GM19023 (cell line): ENCODE measurements at regions not wholly inside any gene's neighbourhood (a gene's known extent, or its start where the extent isn't known, plus 50 kb on each side); places are given as distances from the start of the nearest gene placed in this dataset.
"Not testable (repeated sequence)": the region's sequence is repeated elsewhere in the genome, so short reads cannot be mapped to it uniquely, and the experiment has no call there.

Source experiments
- ATAC-seq: cut with Tn5 transposase; IDR thresholded peaks from one replicate; pipeline ENCODE4 v1.9.1; 2021; ENCODE audit warnings: mild to moderate bottlenecking, moderate library complexity; ENCODE audit not compliant: unreplicated experiment

DNA sequence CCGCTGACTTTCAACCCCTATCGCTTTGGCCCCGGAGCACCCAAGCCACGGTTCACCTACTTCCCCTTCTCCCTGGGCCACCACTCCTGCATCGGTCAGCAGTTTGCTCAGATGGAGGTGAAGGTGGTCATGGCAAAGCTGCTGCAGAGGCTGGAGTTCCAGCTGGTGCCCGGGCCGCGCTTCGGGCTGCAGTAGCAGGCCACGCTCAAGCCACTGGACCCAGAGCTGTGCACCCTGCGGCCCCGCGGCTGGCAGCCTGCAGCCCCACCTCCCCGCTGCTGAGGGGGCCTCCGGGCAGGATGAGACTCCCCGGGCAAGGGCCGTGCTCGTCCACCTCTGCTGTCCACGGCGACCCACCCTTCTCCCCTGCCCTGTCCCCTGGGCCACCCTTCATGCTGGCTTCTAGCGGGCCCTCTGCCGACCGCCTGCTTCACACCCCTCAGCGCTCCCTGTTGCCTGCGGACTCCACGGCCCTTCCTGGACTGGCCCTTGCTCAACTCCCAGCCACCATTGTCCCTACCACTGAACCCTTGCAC, 92.2 kb upstream of the TRABD2B start:
- ATAC-seq = no peak

DNA sequence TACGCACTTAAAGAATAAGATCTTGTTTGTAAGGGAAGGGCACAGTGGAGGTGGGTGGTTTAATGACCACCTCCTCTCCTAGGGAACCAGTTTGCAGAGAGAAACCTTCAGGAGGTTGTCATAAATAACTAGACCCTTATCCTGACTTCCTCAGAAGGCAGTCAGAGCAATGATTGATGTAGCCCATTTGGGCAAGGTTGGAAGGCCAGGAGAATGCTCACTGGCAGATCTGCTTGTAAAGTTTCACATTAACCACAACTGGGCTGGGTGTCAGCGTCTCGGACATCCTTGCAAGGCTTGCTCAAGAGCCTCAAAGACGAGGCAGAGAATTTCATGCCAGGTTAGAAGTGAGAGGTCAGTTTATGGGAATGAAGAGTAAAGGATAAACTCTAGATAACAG, 87.6 kb upstream of the TRABD2B start:
- ATAC-seq = no peak

DNA sequence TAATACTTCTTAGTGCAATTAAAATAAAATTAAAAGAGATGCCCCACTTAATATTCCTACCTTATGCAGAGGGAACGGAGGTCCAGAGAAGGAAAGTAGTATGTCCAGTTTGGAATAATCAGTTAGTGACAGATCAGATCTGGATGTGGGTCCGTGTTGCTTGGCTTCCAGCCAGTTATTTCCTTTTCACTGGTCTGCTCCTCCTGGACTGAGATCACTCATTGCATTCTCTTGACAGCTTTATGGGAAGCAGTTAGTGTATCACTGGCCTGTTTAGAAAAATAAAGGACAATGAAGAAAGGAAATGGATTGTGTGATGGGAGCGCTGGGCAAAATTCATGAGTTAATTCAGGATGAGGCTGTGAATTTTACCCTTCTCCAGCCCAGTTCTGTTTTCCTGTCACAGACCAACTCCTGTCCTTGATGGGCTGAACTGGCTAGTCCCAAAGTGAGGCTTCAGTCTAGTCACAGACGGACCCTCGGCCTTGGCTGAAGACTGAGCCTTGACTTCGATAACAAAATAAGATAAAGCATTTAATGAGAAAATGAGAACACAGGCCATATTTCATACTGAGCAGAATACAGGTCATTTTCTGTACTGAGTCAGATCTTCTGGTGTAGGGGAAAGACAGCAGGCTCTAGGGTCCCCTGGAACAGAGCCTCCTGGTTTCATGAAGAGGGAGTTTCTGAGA, 85.2 kb upstream of the TRABD2B start:
- ATAC-seq = no peak

DNA sequence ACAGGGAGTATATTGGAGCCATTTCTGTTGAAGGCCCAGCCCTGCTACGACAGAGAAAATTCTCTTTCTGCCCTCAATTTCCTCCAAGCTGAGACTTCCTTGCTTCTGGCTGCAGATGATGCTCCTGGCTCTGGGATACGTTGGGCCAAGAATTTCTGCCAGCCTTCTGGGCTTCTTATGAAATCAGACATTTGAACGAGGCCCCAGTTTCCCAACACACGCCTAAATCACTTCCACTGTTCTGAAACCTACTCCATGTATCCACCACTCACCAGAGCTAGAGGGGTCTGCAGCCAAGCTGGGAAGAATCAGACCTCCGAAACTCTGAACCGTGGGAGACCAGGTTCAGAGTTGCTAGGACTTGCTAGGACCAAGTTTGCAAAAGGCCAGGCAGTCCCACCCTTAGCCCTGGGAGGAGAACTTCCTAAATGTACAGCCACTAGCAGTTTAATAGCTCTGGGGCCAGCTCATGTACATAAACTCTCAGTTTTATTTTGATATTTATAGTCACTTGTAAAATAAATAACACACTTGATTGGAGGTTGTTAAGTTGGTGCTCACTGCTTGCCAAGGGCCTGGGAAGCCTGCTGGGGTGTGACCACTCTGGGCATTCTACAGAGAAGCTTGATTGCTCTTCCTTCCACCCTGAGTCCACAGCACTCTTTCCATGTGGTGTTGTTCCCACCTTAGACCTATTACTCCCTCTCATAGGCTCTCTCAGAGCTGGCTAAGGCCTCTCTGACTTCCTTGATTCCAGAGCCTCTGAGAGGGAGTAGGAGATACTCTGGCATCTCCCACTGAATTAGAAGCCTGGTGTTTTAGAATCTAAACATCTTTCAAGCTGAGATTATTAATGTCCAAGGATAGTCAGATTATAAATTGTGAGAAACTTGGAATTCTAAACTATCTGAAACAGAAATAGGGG, 83.4 kb upstream of the TRABD2B start:
- no peak for ATAC-seq

DNA sequence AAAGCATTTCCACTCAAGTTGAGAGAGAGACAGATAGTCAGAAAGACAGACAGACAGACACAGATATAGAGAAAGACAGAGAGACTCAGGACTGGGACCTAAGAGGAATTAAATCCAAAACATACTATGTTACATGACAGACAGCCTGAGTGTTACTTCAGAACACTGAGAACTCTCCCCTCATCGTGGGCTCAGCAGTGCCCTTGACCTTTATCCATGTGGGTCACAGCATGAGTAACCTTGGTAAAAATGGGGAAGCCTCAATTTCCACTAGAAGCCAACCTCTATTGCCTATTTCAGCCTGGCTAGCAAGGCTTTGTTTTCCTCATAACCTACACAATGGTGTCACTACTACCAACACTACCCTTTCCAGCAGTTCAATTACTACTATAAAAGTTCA, 81.9 kb upstream of the TRABD2B start:
- ATAC-seq = no peak

DNA sequence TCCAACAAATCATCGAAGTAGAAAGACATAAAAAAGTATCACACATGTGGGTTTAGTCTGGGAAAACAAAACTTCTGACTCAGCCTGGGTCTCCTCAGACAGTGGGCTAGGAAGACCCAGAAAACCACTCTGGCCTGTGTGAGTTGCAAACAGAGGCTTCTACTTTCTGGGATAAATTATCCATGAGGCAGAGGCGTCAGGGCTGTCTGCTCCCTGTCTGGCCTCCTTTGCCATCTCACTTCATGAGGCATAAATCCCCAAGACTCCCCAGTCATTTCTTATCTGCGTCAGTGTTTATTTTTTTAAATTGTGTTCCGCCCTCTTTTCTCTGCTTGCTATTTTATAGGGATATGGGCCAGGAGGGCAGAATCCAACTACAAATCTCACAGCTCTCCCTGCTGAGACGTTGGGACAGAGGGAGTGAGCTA, 80.6 kb upstream of the TRABD2B start:
- no peak for ATAC-seq

DNA sequence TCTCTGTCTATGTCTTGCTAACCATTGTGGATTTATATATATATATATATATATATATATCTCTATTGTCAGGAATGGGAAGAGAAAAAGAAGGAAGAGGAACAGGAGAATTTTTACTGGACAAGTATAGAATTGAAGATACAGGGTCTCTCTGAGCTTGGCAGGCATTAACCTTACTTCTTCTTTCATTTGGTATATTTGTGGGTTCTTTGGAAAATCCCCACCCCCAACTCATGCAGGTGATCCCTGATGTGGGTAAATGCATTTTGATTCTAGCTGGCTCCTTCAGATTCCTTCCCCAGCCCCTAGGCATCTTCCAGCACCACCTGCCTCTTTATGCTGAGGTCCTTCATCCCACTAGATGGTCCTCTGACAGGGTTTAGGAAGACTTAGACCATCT, 78.8 kb upstream of the TRABD2B start:
- ATAC-seq = no peak

DNA sequence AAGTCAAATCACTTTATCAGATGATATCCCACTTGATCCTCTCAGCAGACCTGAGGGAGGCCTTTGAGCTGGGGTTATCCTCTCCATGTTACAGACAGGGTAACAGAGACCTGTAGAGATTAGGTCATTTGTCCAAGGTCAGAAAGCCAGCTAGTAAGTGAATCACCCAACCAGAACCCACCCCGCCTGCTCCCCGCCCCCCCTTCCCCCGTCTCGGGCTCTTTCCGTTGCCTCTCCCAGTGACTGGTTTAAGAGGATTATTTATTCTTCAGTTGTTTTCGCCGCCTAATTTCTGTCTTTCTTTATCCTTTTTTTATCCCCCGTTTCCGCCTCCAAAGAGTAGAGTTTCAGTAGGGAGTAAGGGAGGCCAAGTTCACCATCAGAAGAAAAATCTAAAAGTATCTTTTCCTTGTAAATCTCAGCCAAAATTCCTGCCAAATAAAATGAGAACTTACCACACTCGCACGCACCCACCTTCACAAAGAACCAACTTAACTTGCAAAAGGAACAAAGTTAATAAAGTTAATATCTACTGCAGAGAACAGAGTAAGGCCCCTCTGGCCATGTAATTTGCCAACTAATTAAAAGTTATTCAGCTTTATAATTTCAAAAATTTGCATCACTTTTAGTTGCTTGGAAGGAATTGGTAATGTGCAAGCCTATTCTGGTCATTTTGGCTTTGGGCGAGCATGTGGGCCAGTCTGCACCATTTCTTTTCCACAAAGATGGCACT, 76.8 kb upstream of the TRABD2B start:
- no peak for ATAC-seq

DNA sequence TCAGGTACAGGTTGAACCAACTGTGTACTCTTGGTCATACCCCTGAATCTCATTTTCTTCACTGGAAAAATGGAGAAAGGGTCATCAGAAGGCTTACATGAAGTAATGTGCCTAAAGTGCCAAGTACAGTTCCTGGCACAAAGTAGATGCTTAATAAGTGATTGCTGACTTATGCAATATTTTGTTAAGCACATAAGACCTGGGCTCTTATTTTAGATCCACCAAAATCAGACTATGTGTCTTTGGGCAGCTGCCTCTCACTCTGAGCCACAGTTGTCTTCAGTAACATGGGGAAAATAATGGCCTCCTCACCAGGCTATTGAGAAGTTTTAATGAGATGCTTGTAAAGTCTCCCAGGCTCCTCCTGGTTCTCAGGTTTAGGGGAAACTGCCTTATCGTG, 74.3 kb upstream of the TRABD2B start:
- ATAC-seq = no peak

DNA sequence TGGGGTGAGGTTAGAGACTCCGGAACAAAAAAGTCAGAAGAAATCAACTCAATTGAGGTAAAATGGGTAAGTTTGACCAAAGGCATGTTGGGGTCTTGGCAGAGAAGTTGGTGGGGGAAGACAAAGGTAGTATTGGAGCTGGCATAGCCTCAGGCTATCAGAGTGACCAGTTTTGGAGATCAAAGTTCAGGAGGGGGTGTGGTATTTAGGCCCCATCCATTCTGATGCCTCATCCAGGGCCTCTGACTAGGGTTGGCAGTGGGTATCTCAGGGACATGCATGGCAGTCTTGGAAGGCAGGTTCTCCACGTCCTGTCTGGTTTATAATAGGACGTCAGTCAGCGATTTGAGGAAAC, 73.2 kb upstream of the TRABD2B start:
- no peak for ATAC-seq

DNA sequence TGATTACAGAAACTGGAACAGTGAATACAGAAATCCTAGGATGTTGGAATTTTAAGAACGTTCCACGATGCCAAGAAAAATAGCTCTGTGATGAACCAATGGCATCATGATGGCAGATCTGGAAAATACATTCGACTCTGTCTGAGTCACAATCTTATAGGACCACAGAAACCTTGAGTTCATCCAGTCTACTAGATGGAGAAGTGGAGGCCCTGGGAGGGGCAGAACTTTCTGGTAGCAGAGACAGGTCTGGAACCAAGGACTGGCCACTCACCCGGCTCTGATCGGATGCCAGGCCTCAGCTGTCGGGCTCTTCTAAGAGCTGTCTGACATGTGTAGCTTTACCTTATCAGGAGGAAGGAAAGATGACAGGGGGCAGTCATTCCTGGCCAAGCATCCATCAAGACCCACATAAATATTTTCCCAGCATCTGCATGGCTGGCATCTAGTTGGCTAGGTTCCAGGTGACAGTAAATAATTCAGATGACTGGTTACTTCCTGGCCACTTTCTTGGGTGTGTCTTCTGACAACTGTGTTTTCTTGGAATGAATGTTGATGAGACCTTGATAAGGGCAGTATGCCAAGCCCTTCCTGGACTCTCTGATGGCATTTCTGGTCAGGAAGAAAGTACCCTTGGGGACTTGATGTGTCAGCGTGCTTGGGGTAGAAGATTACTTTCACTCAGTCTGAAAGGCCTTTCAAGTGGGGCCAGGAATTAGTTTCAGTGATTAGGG, 72.6 kb upstream of the TRABD2B start:
- no peak for ATAC-seq

DNA sequence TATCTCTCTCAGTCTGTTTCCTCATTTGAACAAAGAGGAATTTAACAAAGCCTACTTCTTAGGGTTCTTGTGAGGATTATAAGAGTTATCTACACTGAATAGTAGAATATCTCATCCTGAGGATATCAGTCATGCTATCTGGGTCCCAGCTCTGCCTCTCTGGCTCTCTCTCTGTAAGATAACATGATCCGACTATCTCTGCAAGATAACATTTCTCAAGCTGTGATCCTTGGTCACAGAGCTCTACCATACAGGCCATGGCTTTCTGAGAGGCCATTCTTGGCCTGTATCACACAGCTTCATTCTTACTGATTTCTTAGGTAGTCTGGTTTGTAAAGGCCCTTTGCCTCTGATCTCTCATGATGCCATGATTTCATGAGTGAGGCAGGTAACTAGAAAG, 71.0 kb upstream of the TRABD2B start:
- ATAC-seq = no peak

DNA sequence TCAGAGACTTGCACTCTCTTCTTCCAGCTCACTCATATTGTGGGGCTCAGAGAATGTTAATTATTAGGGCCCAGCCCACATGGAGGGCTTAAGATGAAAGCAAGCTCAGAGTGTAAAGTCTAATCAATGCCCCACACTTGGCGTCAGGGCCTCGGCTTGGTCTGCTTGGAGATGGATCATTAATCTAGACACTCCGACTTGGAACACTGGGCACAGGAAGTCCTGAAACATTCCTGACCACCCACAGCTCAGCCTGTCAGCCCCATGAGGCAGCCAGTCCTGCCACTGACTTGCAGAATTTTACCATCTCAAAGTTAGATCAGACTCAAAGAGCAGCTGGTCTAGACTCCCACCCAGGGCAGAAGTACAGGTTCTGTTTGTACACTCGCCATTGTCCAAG, 69.8 kb upstream of the TRABD2B start:
- no peak for ATAC-seq

DNA sequence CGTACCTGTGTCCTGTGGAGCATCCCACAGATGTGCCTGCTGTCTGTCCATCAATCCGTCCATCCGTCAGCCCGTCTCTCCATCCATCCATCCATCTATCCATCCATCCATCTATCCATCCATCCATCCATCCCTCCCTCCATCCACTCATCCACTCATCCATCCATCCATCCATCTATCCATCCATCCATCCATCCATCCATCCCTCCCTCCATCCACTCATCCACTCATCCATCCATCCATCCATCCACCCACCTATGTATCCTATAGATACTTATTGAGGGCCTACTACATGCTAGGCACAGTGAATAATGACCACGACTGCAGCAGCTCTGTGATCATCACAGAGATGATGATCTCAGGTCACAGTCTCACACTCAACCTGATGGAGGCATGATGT, 67.5 kb upstream of the TRABD2B start:
- not testable (repeated sequence) for ATAC-seq

DNA sequence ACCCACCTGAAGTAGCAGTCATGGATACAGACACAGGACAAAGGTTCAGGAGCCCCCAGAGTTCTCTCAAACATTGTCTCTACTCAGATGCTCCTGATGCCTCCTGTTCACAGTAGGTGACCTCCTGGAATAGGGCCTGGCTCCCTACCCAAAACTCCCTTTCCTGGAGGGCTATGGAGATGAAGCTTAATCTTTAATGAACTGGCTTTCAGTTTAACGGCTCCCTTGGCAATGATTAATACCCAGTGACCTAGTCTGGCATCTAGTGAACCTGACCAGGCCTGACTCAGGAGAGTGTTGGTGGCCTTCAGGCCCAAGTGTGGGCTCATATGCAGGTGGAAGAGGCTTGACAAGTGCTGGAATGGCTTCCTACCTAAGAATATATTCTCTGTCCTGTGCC, 65.2 kb upstream of the TRABD2B start:
- no peak for ATAC-seq

DNA sequence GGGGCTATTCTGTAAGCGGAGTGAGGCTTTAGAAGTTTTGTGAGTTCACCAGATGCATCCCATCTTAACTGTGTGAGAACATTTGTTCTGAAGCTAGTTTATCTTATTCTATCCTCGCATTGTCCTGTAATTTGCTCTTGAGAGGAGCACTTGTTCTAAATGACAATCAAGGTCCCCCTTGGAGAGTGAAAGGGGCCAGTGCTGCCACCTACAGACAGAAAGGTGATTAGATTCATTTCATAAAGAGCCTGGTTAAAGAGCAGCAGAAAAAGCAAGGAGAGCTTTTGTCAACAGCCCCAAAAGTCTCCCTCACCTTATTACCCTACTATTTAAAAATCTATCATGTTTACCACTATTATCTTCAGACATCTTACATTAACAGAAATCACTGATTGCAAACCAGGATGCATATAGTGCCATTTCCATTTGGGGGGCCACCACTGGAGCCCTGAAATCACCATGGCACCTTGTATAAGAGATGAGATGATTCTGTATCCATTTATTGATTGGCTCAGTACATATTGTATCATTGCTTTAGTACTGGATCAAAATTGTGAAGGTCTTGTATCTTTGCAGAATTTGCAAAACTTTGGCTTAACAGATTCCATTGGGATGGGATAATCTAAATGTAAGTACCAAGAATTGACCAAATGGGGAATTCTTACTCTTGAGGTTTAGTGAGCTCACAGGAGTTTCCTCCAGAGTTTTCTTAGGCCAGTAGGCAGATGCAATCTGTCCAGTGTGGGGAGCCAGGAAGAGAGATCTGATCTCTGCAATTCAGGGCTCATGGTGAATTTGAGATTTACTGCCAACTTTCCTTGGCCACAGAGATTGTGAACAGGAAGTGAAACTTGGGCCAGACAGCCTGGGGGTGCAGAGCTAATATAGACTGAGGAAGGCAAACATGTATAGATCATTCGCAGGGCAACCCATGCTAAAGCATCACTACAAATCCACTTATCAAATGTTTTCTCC, 64.3 kb upstream of the TRABD2B start:
- no peak for ATAC-seq

DNA sequence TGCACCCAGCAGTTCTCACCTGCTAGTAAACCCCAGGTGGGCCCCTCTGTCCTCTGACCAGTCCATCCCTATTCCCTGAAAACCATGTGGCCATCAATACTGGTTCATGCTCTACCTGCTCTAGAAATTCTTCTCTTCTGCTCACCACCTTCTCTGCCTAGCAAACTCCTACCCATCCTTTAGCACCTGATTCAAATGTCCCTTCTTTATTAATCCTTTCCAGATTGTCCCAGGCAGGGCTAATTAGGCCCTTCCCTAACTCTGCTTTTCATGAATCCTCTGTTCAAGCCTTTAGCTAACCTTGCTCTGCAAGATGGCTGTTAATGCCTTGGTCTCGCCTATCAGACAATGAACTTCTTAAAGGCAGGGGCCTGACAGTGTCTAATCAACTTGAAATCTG, 62.1 kb upstream of the TRABD2B start:
- no peak for ATAC-seq

DNA sequence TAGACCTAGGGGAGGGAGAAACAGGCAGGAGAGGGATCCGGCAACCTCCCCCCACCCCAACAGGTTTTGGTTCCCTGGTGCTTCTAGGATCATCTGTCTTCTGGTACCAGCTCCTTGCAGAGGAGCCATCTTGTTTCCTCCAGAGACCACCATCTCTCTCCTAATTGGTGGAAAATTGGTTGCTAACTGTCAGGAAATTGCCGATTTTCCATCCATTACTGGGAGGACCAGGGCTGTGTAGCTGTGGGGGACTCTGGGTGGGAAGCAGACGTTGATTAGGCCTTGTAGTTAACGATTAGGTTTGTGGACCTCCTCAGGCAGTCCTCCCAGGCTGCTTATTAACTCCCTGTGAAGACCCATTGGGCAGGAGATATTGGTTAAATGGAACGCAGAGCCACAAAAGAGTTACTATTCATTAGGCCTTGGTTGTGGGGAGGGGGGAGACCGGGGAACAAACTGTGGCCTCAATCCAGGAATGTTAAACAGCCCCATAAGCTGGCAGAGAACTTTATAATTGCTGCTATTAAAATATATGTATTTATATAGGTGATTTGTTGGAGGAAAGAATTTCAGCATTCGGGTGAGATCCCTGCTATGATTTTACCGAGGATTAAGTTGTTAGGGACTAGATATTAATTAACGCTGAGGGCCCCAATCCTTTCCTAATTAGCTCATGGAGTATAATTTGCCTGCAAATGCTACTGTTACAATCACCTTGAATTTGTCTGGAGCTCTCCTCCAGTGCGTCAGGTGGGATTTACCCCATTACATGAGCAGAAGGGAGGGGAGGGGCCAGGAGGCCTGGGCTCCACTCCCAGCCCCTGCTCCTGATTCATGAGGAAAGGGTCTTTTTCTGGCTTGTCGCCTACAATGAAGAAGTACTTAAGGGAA, 61.2 kb upstream of the TRABD2B start:
- no peak for ATAC-seq

DNA sequence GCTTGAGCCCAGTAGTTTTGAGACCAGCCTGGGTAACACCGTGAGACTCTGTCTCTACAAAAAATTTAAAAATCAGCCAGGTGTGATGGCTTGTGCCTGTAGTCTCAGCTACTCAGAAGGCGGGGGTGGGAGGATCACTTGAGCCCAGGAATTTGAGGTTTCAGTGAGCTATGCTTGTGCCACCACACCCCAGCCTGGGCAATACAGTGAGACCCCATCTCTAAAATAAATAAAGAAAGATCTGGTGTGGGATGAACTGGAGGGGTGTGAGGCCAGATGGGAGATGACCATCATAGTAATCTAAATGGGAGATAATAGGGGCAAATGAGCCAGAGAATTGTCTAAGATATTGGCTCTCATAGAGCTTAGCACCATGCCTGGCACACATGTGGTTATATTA, 60.1 kb upstream of the TRABD2B start:
- no peak for ATAC-seq
